ENCODE measurements at regions not wholly inside any gene's neighbourhood (a gene's known extent, or its start where the extent isn't known, plus 50 kb on each side); places are given as distances from the start of the nearest gene placed in this dataset.

GRCh38 chr12:11970155-11970520 lies 100.6 kb upstream of the BCL2L14 start:
- TF ChIP-seq CTCF (IDR thresholded peaks at IDR 0.05 in 8 of 11, conservative IDR thresholded peaks at IDR 0.05 in 3 of 11) (no peak), POLR2A (IDR thresholded peaks at IDR 0.05) (no peak), POLR2AphosphoS5 (IDR thresholded peaks at IDR 0.05) (no peak)

Measured in spleen (tissue), 7 donors.